Kidney (tissue), 13 donors: ENCODE measurements at regions not wholly inside any gene's neighbourhood (a gene's known extent, or its start where the extent isn't known, plus 50 kb on each side); places are given as distances from the start of the nearest gene placed in this dataset.
A peak's percentile ranks its signal among the peaks of the same experiment; 100 is the strongest.

Experiments used
- DNase-seq, 5 donors: peaks; one replicate each; pipeline ENCODE4 v3.0.0-alpha.2; 2013 to 2020
- FAIRE-seq: peaks from 2 replicates; lab custom pipeline; 2012; peaks lifted over from hg19 to GRCh38; lab: Jason Lieb, UNC
- H3K27ac ChIP-seq, 2 donors: one replicate each; pipeline ENCODE4 v1.7.0; 2013; ENCODE audit warnings: low read depth in 2 of 2, low read length in 2 of 2, inconsistent platforms in 1 of 2
- H3K27me3 ChIP-seq: one replicate; pipeline ENCODE4 v1.7.1; 2013; ENCODE audit warnings: low read length, inconsistent platforms; ENCODE audit not compliant: control insufficient read depth, insufficient read depth
- H3K36me3 ChIP-seq, 3 donors: one replicate each; pipeline versions ENCODE4 v1.7.0 to v1.7.1; 2013; ENCODE audit warnings: low read length in 3 of 3, control low read depth in 1 of 3, inconsistent platforms in 1 of 3; ENCODE audit not compliant: insufficient read depth in 3 of 3, control insufficient read depth in 2 of 3
- H3K4me1 ChIP-seq, 3 donors: one replicate each; pipeline versions ENCODE4 v1.7.0 to v1.7.1; 2013; ENCODE audit warnings: low read length in 3 of 3, inconsistent platforms in 1 of 3, low read depth in 1 of 3; ENCODE audit not compliant: control insufficient read depth in 2 of 3, insufficient read depth in 2 of 3
- H3K4me3 ChIP-seq, 3 donors: one replicate each; pipeline versions ENCODE4 v1.7.0 to v1.8.1; 2013; ENCODE audit warnings: low read length in 3 of 3, control low read depth in 1 of 3, inconsistent platforms in 1 of 3
- H3K9ac ChIP-seq, 3 donors: one replicate each; pipeline versions ENCODE4 v1.7.0 to v1.7.1; 2013; ENCODE audit warnings: low read length in 3 of 3, control low read depth in 1 of 3, inconsistent platforms in 1 of 3
- H3K9me3 ChIP-seq, 3 donors: one replicate each; pipeline versions ENCODE4 v1.7.0 to v1.7.1; 2013; ENCODE audit warnings: low read length in 3 of 3, control low read depth in 1 of 3, inconsistent platforms in 1 of 3; ENCODE audit not compliant: control insufficient read depth in 2 of 3, insufficient read depth in 1 of 3
- intact Hi-C: fragments of 100-400 bp; cut with DNase I; formaldehyde crosslinking; loops from one replicate; pipeline ENCODE4 v1.11.1; 2022
- TF ChIP-seq, protein P1 (sequence below): IDR thresholded peaks from 3 replicates; pipeline ENCODE4 v1.5.1; 2012; ENCODE audit warnings: mild to moderate bottlenecking, moderate library complexity, borderline replicate concordance; ENCODE audit not compliant: insufficient read depth; ENCODE audit errors: extremely low read depth
- donor health status: control.
- donor health status: control.
- donor health status: control.
- donor health status: control.
- donor health status: control.
- donor health status: DM: yes; HTN: yes; CAD: no.
- donor health status: Normal renal cell carcinoma (clear cell type).

DNA sequence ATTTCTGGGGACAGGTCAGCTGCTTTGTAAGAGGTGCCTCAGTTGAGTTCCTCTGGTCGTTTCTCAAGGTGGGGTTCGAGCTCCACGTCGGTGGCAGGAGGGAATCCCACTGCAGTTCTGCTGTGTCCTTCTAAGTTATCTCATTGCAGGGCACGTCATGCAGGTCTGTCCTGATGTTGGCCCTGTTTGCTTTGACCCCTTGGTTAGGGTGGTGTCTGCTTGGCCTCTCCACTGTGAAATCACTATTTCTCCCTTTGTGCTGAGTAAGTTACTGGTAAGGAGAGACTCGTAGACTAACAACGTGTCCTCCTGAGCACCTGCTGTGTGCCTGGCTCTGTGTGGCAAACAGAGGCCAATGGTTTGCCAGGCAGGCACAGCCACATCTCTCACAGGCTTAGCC lies 372.9 kb upstream of the ZMIZ1 start:
- Histone ChIP-seq H3K4me3 (no peak overlapping the region), H3K27me3 (no peaks in the 10 kb centered on the region), H3K4me1 (peaks cover 0 to 6% (median 0%) of the 10 kb centered on the region in 3 donors), H3K36me3 (no peaks in the 10 kb centered on the region), H3K9me3 (no peaks in the 10 kb centered on the region), H3K27ac (no peak overlapping the region), H3K9ac (no peak overlapping the region)
- intact Hi-C loops, result no loop called here
- TF ChIP-seq, protein P1, sequence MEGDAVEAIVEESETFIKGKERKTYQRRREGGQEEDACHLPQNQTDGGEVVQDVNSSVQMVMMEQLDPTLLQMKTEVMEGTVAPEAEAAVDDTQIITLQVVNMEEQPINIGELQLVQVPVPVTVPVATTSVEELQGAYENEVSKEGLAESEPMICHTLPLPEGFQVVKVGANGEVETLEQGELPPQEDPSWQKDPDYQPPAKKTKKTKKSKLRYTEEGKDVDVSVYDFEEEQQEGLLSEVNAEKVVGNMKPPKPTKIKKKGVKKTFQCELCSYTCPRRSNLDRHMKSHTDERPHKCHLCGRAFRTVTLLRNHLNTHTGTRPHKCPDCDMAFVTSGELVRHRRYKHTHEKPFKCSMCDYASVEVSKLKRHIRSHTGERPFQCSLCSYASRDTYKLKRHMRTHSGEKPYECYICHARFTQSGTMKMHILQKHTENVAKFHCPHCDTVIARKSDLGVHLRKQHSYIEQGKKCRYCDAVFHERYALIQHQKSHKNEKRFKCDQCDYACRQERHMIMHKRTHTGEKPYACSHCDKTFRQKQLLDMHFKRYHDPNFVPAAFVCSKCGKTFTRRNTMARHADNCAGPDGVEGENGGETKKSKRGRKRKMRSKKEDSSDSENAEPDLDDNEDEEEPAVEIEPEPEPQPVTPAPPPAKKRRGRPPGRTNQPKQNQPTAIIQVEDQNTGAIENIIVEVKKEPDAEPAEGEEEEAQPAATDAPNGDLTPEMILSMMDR, result no peak
- no peak for DNase-seq
- no peak for FAIRE-seq

DNA sequence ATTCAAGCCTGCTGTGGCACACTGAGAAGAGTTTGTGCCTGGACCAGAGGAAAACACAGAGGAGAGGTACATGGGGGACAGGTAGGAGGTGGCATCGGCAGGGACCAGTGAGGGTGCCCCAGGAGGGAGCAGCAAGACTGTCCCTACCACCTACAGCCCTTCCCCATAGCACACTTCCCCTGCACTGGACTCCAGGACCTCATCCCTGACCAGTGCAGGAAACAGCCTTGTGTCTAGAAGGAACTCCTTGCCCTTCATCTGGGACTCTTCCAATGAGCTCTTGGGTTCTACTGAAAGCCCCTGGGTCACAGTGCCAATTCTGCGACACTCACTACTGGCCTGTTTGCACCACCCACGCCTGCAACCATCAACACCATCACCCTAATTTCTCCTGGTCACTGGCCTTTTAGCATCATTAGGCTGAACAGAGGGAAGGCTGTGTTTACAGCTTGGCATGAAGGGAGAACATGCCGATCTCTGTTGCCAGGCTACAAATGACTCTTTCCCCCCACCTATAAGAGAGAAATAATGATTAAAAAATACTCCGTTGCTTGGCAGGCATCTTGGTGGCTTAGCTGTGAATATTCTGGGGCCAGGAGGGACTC lies 371.9 kb upstream of the ZMIZ1 start:
- no peak overlapping the region for H3K27ac ChIP-seq

DNA sequence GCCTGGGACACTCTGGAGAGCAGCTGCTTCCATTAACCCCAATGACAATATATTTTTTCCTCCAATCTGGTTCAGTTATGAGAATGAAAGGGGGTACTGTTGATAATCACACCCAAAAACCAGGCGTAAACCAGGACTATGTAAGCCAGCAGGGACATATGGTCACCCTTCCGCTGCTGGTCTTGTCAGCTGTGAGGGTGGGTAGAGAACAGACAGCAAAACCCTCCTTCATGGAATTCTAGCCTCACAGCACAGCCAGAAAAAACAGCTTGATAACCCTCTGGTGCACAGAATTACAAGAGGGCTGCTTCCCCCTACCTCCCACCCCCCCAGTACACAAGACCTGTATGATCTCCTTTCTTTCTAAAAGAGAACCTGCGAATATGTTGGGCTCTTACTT lies 368.8 kb upstream of the ZMIZ1 start:
- Histone ChIP-seq H3K27ac (no peak overlapping the region), H3K4me3 (no peak overlapping the region), H3K4me1 (peaks cover 0 to 3% (median 0%) of the 10 kb centered on the region in 3 donors), H3K9me3 (no peaks in the 10 kb centered on the region), H3K36me3 (no peaks in the 10 kb centered on the region), H3K27me3 (no peaks in the 10 kb centered on the region), H3K9ac (no peak overlapping the region)
- TF ChIP-seq, protein P1, result no peak
- intact Hi-C loops, result no loop called here
- FAIRE-seq (no peak), DNase-seq (peak in 1 of 5 donors; percentile 1)

More for the DNA sequence above, 371.9 kb upstream of the ZMIZ1 start:
- Histone ChIP-seq H3K36me3 (no peaks in the 10 kb centered on the region), H3K9me3 (no peaks in the 10 kb centered on the region), H3K4me3 (no peak overlapping the region), H3K9ac (no peak overlapping the region), H3K27me3 (no peaks in the 10 kb centered on the region), H3K4me1 (no peaks in the 10 kb centered on the region)
- FAIRE-seq (no peak), DNase-seq (no peak)
- TF ChIP-seq, protein P1, result no peak
- intact Hi-C loops, result no loop called here

DNA sequence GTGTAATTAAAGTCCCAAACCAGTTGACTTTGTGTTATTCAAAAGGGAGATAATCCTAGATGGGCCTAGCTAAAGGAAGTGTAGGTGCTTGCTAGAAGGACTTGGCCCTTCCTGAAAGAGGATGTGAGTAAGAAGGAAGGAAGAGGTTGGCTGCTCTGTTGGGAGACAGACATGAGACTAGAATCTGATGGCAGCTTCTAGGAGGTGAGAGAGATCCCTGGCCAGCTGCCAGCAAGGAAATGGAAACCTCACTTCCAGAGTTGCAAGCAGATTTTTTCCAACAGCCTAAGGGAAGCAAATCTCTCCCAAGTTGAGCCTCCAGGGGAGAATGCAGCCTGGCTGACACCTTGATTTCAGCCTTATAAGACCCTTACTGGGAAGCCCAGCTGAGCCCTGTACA lies 368.4 kb upstream of the ZMIZ1 start:
- FAIRE-seq, result no peak

More for the DNA sequence above, 368.4 kb upstream of the ZMIZ1 start:
- H3K27ac ChIP-seq, result no peak overlapping the region
- DNase-seq, result peak in 4 of 5 donors; percentile 26 to 64 (median 42)
- TF ChIP-seq, protein P1, result no peak
- H3K9ac ChIP-seq, result no peak overlapping the region
- no peak overlapping the region for H3K4me3 ChIP-seq
- H3K4me1 ChIP-seq, result peaks cover 0 to 3% (median 0%) of the 10 kb centered on the region in 3 donors
- H3K9me3 ChIP-seq, result no peaks in the 10 kb centered on the region
- no peaks in the 10 kb centered on the region for H3K36me3 ChIP-seq
- intact Hi-C loops, result no loop called here
- H3K27me3 ChIP-seq, result no peaks in the 10 kb centered on the region
